ENCODE measurements at regions not wholly inside any gene's neighbourhood (a gene's known extent, or its start where the extent isn't known, plus 50 kb on each side); places are given as distances from the start of the nearest gene placed in this dataset.
"Not testable (repeated sequence)": the region's sequence is repeated elsewhere in the genome, so short reads cannot be mapped to it uniquely, and the experiment has no call there.

GRCh38 chr1:147071142-147071541, 101.1 kb downstream of the PRKAB2 start:
- Histone ChIP-seq H3K27me3 (replicated peaks in 1 of 7) (peaks cover 0 to 57% (median 35%) of the 10 kb centered on the region in 7 donors), H3K36me3 (no peaks in the 10 kb centered on the region), H3K27ac (no peak overlapping the region), H3K4me3 (no peak overlapping the region), H3K4me1 (peaks cover 0 to 14% (median 7%) of the 10 kb centered on the region in 6 donors), H3K9me3 (no peaks in the 10 kb centered on the region)
- WGBS, 5 donors: 90 to 100% (median 96%) methylated on average over 1 of the region's 1 CpG
- no peak for TF ChIP-seq POLR2A (IDR thresholded peaks at IDR 0.05)
- TF ChIP-seq POLR2AphosphoS5 (IDR thresholded peaks at IDR 0.05): no peak
- no peak for TF ChIP-seq CTCF (IDR thresholded peaks at IDR 0.05 in 8 of 11, conservative IDR thresholded peaks at IDR 0.05 in 3 of 11)
- no peak for DNase-seq
- intact Hi-C loops (cut with DNase I; ENCODE audit: low total_unique reads): no loop called here

GRCh38 chr1:147062956-147063355, 109.3 kb downstream of the PRKAB2 start:
- intact Hi-C loops (cut with DNase I; ENCODE audit: low total_unique reads): no loop called here
- Histone ChIP-seq H3K4me3 (no peak overlapping the region), H3K4me1 (no peaks in the 10 kb centered on the region), H3K27ac (no peak overlapping the region), H3K36me3 (no peaks in the 10 kb centered on the region), H3K9me3 (peaks cover 0 to 18% (median 8%) of the 10 kb centered on the region in 8 donors), H3K27me3 (replicated peaks in 1 of 7) (peaks cover 0 to 7% (median 0%) of the 10 kb centered on the region in 7 donors)
- TF ChIP-seq CTCF (IDR thresholded peaks at IDR 0.05 in 8 of 11, conservative IDR thresholded peaks at IDR 0.05 in 3 of 11) (no peak), POLR2AphosphoS5 (IDR thresholded peaks at IDR 0.05) (no peak)
- 57 to 78% (median 75%) methylated on average over 2 of the region's 2 CpGs for WGBS, 5 donors
- DNase-seq: no peak

- H3K27me3 ChIP-seq (replicated peaks in 1 of 7); H3K4me1 ChIP-seq; H3K4me3 ChIP-seq; intact Hi-C loops (cut with DNase I; ENCODE audit: low total_unique reads); DNase-seq; H3K27ac ChIP-seq; H3K36me3 ChIP-seq: not testable (repeated sequence)
- 89 to 96% (median 94%) methylated on average over 10 to 21 of the region's 21 CpGs for WGBS, 5 donors
- H3K9me3 ChIP-seq: peaks cover 0 to 26% (median 13%) of the 10 kb centered on the region in 8 donors
Observed at GRCh38 chr1:147061880-147062279, 110.4 kb downstream of the PRKAB2 start.

GRCh38 chr1:147053269-147053668, 115.1 kb downstream of the NBPF12 start:
- TF ChIP-seq POLR2AphosphoS5 (IDR thresholded peaks at IDR 0.05) (no peak), POLR2A (IDR thresholded peaks at IDR 0.05) (no peak), CTCF (IDR thresholded peaks at IDR 0.05 in 8 of 11, conservative IDR thresholded peaks at IDR 0.05 in 3 of 11) (no peak)
- H3K4me3 ChIP-seq: no peak overlapping the region
- no peak for DNase-seq
- intact Hi-C loops (cut with DNase I; ENCODE audit: low total_unique reads): no loop called here
- 63 to 73% (median 65%) methylated on average over 5 of the region's 5 CpGs for WGBS, 5 donors
- H3K4me1 ChIP-seq: peaks cover 0 to 14% (median 0%) of the 10 kb centered on the region in 6 donors
- H3K9me3 ChIP-seq: peaks cover 0 to 12% (median 9%) of the 10 kb centered on the region in 8 donors
- no peaks in the 10 kb centered on the region for H3K36me3 ChIP-seq
- H3K27ac ChIP-seq: no peak overlapping the region
- H3K27me3 ChIP-seq (replicated peaks in 1 of 7): no peaks in the 10 kb centered on the region

- WGBS, 5 donors: 82 to 92% (median 85%) methylated on average over 5 of the region's 5 CpGs
- Histone ChIP-seq H3K4me1 (peaks cover 0 to 14% (median 0%) of the 10 kb centered on the region in 6 donors), H3K4me3 (no peak overlapping the region), H3K9me3 (peaks cover 0 to 6% (median 4%) of the 10 kb centered on the region in 8 donors), H3K27me3 (replicated peaks in 1 of 7) (no peaks in the 10 kb centered on the region), H3K36me3 (no peaks in the 10 kb centered on the region), H3K27ac (no peak overlapping the region)
- TF ChIP-seq CTCF (IDR thresholded peaks at IDR 0.05 in 8 of 11, conservative IDR thresholded peaks at IDR 0.05 in 3 of 11) (no peak), POLR2AphosphoS5 (IDR thresholded peaks at IDR 0.05) (no peak), POLR2A (IDR thresholded peaks at IDR 0.05) (no peak)
- no peak for DNase-seq
- intact Hi-C loops (cut with DNase I; ENCODE audit: low total_unique reads): no loop called here
Observed at GRCh38 chr1:147052677-147053076, 114.6 kb downstream of the NBPF12 start.
